Activated CD8-positive, alpha-beta memory T cell treated with anti-CD3 and anti-CD28 coated beads for 48 hours (primary cell): ENCODE measurements at regions not wholly inside any gene's neighbourhood (a gene's known extent, or its start where the extent isn't known, plus 50 kb on each side); places are given as distances from the start of the nearest gene placed in this dataset.

Source experiments
- DNase-seq, 3 experiments: peaks; one replicate each; pipeline ENCODE4 v3.0.0-alpha.2; 2020; ENCODE audit warnings: low read depth in 2 of 3, low spot score in 2 of 3

DNA sequence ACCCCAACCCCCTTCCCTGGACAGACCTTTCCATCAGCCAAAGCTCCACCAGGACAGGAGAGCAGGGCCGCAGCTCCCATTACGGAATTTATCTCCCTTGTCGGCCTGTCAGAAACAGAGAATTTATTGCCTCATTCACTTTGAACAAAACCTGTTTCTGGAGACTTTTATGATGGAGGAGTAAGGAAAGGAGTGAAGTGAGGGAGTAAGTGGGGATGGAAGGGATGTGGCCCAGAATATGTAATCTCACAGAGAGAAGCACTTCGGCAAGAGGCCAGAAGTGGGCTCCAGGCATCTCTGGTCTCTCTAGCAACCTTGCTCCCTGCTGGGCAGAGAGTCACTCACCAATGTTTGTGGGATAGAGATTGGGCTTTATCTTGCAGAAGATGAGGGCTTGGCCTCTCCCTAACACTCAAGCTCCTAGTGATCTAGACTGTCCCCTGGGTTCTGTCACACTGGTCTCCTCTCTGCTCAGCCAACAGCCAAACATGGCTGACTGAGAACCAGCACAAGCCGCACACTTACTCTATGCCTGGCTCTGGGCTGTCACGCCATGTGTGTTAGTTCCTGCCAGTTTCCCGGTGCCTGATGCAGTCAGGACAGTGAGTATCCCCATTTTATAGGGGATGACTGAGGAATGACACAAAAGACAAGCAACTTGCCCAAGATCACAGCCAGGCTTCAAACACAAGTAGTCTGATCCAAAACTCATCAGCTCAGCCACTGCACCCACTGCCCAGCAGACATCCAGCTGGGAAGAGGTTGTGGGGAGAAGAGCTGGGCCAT lies 149.4 kb upstream of the ZMIZ1 start:
- no peak for DNase-seq

DNA sequence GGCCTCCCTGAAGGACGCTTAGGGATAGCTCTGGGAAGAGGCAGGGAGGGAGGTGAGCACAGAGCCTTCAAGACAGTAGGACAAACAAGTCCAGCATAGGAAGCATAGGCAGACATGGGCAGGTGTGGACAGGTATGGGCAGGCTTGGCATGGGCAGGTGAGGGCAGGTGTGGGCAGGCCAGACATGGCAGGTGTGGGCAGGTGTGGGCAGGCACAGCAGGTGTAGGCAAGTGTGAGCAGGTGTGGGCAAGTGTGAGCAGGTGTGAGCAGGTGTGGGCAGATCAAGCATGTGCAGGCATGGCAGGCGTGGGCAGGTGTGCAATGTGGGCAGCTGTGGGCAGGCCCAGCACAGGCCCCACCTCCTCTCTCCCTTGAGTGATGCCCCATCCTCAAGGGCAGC lies 148.8 kb upstream of the ZMIZ1 start:
- no peak for DNase-seq

GRCh38 chr10:78921895-78922294 lies 146.9 kb upstream of the ZMIZ1 start:
- no peak for DNase-seq

DNA sequence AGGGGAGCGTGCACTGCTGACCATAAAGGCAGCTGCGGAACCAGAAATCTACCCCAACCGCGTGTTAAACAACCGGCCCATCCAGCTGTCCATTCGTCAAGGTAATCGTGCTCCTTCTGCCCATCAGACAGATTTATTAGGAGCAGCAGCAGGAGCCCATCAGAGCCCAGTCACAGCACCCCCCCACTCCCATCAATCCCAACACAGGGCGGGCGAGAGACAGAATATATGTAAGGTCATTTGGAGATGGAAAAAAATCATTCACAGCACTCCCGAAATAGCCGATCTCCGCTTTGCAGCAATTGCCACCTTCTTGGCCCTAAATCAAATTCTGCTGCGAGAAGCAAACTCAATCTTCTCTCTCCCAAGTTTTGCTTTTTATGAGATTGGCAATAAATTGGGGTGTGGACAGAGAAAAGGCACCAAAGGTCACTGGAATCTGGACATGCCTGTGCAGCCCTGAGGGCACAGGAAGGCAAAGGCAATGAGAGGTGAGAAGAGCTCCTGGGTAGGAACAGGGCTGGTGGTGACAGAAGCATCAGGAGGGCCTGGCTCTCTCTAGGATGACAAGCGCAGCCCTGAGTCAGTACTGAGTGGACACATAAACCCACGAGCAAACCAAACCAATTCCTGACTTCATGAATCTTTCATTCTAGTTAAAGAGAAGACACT lies 145.0 kb upstream of the ZMIZ1 start:
- DNase-seq, result no peak

DNA sequence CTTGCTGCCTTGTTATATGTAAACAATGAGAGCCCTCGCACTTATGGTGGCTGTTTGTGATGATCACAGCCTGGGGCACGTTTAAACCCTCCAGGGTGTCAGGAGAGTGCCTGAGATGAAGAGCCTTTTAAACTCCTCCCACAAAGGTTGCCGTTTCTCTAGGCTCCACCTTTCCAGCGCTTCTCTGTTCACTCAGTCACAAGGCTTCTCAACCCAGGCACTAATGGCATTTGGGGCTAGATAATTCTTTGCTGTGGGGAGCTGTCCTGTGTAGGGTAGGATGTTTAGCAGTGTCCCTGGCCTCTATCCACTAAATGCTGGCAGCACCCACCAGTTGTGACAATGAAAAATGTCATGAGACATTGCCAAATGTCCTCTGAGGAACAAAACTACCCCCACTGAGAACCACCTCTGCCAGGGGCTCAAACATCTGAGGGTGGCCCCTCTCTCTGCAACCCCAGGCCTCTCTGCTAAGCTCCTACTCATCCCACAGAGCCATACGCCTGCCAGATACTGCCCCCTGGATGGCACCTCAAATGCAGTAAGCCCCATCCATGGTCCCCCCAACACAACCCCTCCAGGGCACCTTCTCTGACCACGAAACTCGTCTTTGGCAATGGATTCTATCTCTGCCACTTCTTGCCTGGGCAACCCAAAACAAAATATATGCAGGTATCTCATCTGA lies 144.3 kb upstream of the ZMIZ1 start:
- no peak for DNase-seq

GRCh38 chr10:78925275-78925674 lies 143.5 kb upstream of the ZMIZ1 start:
- DNase-seq, result no peak

DNA sequence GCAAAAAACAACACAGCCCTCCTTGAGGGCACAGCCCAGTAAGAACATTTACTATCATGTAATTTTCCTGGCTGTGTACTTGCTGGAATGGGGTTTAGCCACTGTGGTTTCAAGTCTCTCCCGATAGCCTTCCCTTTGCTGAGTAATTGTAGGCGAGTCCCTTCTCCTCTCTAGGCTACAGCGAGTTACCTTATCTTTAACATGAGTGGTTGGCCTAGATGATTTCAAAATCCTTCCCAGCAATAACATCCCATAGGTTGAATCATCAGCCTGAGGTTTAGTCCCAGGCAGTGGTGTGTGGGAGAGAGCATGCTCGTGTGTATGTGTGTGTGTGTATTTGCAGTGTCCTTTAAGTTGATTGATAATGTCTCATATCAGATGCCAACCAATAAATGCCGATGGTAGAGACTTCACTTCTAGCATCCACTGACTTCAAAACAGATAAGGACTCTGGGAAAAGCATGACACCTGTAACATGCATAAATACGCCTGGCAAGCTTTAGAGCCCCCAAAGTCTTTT lies 142.9 kb upstream of the ZMIZ1 start:
- DNase-seq, result no peak

GRCh38 chr10:78927257-78927995 lies 141.3 kb upstream of the ZMIZ1 start:
- DNase-seq, result no peak

GRCh38 chr10:78928330-78928729 lies 140.4 kb upstream of the ZMIZ1 start:
- DNase-seq, result no peak

- no peak for DNase-seq
These were observed 139.2 kb upstream of the ZMIZ1 start for GRCh38 chr10:78929541-78929940.

DNA sequence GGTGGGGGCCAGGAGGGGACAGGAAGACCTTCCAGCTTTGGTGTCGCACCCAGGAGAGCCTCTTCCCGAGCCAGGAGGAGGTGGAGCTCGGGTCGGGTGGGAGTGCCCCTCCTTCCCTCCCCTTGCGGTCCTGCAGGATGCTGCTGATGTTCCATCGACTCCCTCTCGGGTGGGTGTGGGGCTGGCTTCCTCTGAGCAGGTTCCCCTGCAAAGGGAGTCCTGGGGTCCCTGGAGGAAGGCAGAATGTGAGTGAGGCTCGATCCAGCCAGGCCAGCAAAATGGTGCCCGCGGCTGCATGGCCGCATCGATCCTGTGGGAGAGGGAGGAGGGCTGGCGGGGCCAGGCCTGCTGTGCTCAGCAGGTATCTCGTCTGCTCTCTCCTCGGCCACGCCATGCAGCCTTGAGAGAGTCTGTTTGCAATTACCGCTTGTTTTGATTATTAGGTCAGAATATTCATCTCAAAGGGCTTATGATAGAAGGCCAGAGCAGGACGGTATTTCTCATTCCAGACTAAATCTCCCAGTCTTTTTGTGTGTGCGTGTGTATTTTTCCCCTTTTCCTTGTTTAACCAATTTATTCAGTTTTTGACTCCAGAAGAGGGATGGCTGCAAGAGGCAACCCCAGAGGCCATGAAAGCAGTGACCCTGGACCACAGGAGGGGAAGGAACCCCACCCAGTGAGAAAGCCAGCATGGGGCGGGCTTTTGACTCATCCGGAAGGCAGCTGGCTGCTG lies 137.3 kb upstream of the ZMIZ1 start:
- DNase-seq, result no peak

GRCh38 chr10:78932054-78932386 lies 136.7 kb upstream of the ZMIZ1 start:
- DNase-seq, result no peak

DNA sequence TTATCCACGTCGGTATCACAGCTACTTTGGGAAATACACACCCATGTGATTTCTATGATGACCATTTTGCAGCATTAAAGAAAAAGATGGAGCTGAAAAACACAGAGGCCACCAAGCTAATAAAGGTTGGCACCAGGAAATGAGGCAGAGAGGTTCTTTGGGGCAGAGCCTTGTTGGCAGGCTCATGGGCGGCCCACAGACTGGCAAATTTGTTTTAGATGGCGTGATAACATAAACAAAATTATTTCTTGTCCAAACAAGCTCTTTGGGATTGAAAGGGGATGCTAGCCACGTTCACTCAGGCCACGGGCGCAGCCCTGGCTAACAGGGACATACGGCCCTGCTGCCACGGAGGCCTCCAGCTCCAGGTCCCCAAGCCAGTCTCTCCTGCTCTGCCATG lies 135.9 kb upstream of the ZMIZ1 start:
- no peak for DNase-seq

- DNase-seq, result no peak
These were observed 134.8 kb upstream of the ZMIZ1 start for GRCh38 chr10:78933828-78934531.

GRCh38 chr10:78934532-78934898 lies 134.3 kb upstream of the ZMIZ1 start:
- no peak for DNase-seq

DNA sequence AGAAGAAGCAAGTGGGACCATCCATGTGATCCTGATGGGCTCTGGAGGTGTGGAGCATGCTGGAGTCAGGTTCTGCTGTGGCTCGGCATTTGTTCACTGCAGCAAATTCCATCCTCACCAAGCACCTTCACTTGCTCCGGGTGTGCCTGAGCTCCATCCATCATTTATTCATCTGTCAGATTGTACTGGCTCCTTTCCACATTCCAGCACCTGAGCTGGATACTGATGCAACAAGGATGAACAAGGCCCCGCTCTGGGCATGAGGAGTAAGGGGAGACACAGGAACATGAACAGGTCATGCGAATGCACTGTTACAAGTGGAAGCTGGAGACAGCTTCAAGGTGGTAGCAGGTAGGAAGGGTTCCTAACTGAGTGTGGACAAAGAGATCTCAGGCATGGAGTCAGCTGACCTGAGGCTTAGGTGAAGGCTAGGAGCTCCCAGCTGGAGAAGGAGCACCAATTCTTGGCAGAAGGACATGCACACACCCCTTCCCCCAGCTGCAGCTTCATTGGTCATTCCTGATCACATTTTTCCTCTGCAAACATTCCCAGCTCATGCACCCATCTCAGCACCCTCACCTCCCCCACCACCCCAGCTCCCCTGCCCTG lies 133.7 kb upstream of the ZMIZ1 start:
- no peak for DNase-seq

GRCh38 chr10:78935697-78936407 lies 132.9 kb upstream of the ZMIZ1 start:
- no peak for DNase-seq

- no peak for DNase-seq
These were observed 132.1 kb upstream of the ZMIZ1 start for GRCh38 chr10:78936412-78937342.
